ENCODE measurements at regions not wholly inside any gene's neighbourhood (a gene's known extent, or its start where the extent isn't known, plus 50 kb on each side); places are given as distances from the start of the nearest gene placed in this dataset.
A peak's percentile ranks its signal among the peaks of the same experiment; 100 is the strongest.
"Not testable (repeated sequence)": the region's sequence is repeated elsewhere in the genome, so short reads cannot be mapped to it uniquely, and the experiment has no call there.

DNA sequence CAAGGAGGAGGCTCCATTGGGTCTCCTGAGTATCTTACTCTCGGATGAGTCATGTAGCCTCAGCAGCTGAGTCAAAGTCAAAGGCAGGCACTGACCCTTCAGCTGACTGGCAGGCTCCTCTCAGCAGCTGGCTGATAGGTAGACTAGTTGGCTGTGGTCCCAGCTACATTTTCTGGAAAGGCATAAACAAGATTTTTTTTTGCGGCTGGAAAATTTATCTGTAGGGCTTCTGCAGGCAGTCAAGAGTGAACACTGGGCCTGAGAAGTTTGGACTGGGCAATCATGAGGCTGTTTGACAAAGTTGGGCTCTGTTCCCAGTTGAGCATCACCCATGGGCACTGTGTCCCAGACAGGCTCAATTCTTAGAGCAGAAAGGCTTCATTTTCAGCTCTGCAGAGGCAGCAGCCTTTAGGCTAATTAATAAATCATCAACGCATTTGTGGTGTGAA, 796.2 kb downstream of the CCSER2 start:
- no peak overlapping the region for H3K4me3 ChIP-seq
- no peaks in the 10 kb centered on the region for H3K27me3 ChIP-seq
- H3K9me3 ChIP-seq = peaks cover 0 to 5% of the 10 kb centered on the region in 2 donors
- no peaks in the 10 kb centered on the region for H3K4me1 ChIP-seq
- TF ChIP-seq, protein P1, sequence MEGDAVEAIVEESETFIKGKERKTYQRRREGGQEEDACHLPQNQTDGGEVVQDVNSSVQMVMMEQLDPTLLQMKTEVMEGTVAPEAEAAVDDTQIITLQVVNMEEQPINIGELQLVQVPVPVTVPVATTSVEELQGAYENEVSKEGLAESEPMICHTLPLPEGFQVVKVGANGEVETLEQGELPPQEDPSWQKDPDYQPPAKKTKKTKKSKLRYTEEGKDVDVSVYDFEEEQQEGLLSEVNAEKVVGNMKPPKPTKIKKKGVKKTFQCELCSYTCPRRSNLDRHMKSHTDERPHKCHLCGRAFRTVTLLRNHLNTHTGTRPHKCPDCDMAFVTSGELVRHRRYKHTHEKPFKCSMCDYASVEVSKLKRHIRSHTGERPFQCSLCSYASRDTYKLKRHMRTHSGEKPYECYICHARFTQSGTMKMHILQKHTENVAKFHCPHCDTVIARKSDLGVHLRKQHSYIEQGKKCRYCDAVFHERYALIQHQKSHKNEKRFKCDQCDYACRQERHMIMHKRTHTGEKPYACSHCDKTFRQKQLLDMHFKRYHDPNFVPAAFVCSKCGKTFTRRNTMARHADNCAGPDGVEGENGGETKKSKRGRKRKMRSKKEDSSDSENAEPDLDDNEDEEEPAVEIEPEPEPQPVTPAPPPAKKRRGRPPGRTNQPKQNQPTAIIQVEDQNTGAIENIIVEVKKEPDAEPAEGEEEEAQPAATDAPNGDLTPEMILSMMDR (IDR thresholded peaks at IDR 0.05) = no peak
- peak in 1 of 4 donors; percentile 41 for DNase-seq
- intact Hi-C loops (cut with DNase I) = no loop called here
- ATAC-seq = peak; percentile 76
- H3K36me3 ChIP-seq = no peaks in the 10 kb centered on the region
- no peak overlapping the region for H3K27ac ChIP-seq

DNA sequence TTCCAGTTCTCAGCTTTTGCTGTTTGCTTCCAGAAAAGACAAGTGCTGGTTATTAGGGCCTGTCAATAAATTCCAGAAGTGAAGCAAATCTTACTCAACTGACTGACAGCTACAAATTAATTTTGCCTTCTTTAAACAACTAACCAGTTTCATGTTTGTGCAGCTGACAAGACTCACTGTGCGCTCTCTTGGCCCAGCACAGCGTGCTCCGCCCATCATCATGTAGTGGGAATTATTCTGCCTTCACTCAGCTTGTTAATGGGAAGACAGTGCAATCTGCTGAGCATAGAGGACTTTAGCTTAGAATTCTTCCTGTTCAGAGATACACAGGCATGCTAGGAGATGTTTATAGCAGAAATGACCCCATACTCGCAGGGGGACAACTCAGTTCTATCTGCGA, 808.9 kb downstream of the CCSER2 start:
- intact Hi-C loops (cut with DNase I) = no loop called here
- Histone ChIP-seq H3K4me1 (no peaks in the 10 kb centered on the region), H3K4me3 (no peak overlapping the region), H3K36me3 (no peaks in the 10 kb centered on the region), H3K27me3 (no peaks in the 10 kb centered on the region), H3K27ac (no peak overlapping the region), H3K9me3 (peaks cover 0 to 7% of the 10 kb centered on the region in 2 donors)
- DNase-seq (no peak), ATAC-seq (no peak)
- TF ChIP-seq, protein P1 (IDR thresholded peaks at IDR 0.05) = no peak

DNA sequence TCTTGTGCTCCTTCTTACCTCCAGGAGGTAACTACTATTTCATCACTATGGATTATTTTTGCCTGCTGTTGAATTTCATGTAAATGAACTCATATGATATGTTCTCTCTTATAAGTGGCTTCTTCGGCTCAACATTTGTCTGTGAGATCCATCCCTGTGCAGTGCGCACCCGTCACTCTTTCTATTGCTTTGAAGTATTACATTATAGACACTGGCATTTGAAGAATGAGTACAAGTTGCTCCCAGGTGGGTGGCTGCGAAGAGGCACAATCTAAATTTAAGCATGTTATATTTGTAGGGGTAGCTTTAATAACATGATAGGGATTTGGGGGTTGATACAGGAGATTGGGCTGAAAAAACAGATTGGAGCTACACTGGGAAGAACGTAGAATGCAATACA, 809.7 kb downstream of the CCSER2 start:
- Histone ChIP-seq H3K27ac (no peak overlapping the region), H3K9me3 (peaks cover 0 to 7% of the 10 kb centered on the region in 2 donors), H3K27me3 (no peaks in the 10 kb centered on the region), H3K4me3 (no peak overlapping the region), H3K4me1 (no peaks in the 10 kb centered on the region), H3K36me3 (no peaks in the 10 kb centered on the region)
- TF ChIP-seq, protein P1 (IDR thresholded peaks at IDR 0.05) = no peak
- no peak for ATAC-seq
- no peak for DNase-seq
- intact Hi-C loops (cut with DNase I) = no loop called here

DNA sequence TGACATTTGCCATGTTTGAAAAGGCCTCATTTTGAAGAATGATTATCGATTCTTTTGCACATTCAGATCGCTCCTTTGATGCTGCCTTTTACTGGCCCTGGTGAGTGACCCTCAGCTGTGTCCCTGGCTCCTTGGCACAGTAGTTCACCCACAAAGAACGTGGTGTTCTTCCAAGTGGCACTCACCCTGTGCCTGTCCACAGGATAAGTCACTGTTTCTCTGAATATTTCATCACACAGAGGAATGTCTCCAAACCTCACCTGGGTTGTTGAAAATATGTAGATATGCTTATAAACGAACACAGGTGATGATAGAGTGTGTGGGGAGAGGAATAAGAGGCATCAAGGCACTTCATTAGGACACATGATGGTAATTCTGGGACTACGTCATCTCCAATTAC, 810.7 kb downstream of the CCSER2 start:
- ATAC-seq (peak; percentile 94), DNase-seq (peak in 1 of 4 donors; percentile 60)
- Histone ChIP-seq H3K4me1 (no peaks in the 10 kb centered on the region), H3K4me3 (no peak overlapping the region), H3K9me3 (peaks cover 0 to 7% of the 10 kb centered on the region in 2 donors), H3K36me3 (no peaks in the 10 kb centered on the region), H3K27ac (no peak overlapping the region), H3K27me3 (no peaks in the 10 kb centered on the region)
- TF ChIP-seq, protein P1 (IDR thresholded peaks at IDR 0.05) = no peak
- intact Hi-C loops (cut with DNase I) = no loop called here

DNA sequence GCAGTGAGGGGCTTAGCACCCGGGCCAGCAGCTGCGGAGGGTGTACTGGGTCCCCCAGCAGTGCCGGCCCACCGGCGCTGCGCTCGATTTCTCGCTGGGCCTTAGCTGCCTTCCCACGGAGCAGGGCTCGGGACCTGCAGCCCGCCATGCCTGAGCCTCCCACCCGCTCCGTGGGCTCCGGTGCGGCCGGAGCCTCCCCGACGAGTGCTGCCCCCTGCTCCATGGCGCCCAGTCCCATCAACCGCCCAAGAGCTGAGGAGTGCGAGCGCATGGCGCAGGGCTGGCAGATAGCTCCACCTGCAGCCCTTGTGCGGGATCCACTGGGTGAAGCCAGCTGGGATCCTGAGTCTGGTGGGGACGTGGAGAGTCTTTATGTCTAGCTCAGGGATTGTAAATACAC, 813.1 kb downstream of the CCSER2 start:
- H3K4me3 ChIP-seq; H3K27me3 ChIP-seq; intact Hi-C loops (cut with DNase I); H3K4me1 ChIP-seq; H3K9me3 ChIP-seq; ATAC-seq; H3K36me3 ChIP-seq; H3K27ac ChIP-seq: not testable (repeated sequence)
- DNase-seq = peak in 1 of 4 donors; percentile 73

DNA sequence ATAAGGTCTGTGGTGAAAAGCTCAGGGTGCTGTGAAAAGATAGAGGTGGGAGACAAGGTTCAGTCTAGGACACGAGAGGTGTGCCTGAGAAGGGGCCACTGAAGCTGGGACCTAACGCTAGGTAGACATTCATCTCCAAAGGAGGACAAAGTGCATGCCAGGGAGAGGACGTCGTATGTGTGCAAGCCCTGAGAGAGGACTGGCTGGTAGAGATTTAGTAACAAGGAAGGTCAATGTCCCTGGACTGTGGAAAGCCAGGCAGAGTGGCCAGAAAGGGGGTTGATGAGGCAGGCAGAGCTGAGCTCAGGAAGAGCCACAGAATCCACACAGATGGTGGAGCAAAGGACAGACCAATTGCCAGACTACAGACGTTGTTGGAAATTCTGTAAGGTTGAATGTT, 817.6 kb downstream of the CCSER2 start:
- intact Hi-C loops (cut with DNase I) = no loop called here
- H3K27ac ChIP-seq = no peak overlapping the region
- no peak overlapping the region for H3K4me3 ChIP-seq
- TF ChIP-seq, protein P1 (IDR thresholded peaks at IDR 0.05) = no peak
- ATAC-seq (no peak), DNase-seq (no peak)
- H3K4me1 ChIP-seq = no peaks in the 10 kb centered on the region
- H3K9me3 ChIP-seq = peaks cover 0 to 7% of the 10 kb centered on the region in 2 donors
- H3K27me3 ChIP-seq = no peaks in the 10 kb centered on the region
- H3K36me3 ChIP-seq = no peaks in the 10 kb centered on the region

All from left lung (tissue), 4 donors.